Trophoblast cell (in vitro differentiated cells and primary cell): ENCODE measurements at regions not wholly inside any gene's neighbourhood (a gene's known extent, or its start where the extent isn't known, plus 50 kb on each side); places are given as distances from the start of the nearest gene placed in this dataset.

Source experiments
- DNase-seq, 2 donors: peaks; one replicate each; pipeline ENCODE4 v3.0.0-alpha.2; 2016
- H2AFZ ChIP-seq: 2 replicates; pipeline ENCODE4 v1.6.1; 2013; ENCODE audit warnings: low read length, moderate library complexity, mild to moderate bottlenecking; ENCODE audit not compliant: insufficient read depth, poor library complexity
- H2AK5ac ChIP-seq: 2 replicates; pipeline ENCODE4 v1.6.1; 2013; ENCODE audit warnings: mild to moderate bottlenecking, low read length
- H2BK120ac ChIP-seq: 2 replicates; pipeline ENCODE4 v1.6.1; 2013; ENCODE audit warnings: low read length, mild to moderate bottlenecking, moderate library complexity; ENCODE audit not compliant: insufficient read depth, poor library complexity
- H2BK12ac ChIP-seq: 2 replicates; pipeline ENCODE4 v1.6.1; 2013; ENCODE audit warnings: mild to moderate bottlenecking, low read length, moderate library complexity
- H2BK5ac ChIP-seq: 2 replicates; pipeline ENCODE4 v1.6.1; 2013; ENCODE audit warnings: low read length, low read depth, moderate library complexity, mild to moderate bottlenecking; ENCODE audit not compliant: poor library complexity
- H3K14ac ChIP-seq: 2 replicates; pipeline ENCODE4 v1.6.1; 2013; ENCODE audit warnings: mild to moderate bottlenecking, low read length
- H3K18ac ChIP-seq: 2 replicates; pipeline ENCODE4 v1.6.1; 2013; ENCODE audit warnings: mild to moderate bottlenecking, low read length
- H3K23ac ChIP-seq: 2 replicates; pipeline ENCODE4 v1.6.1; 2013; ENCODE audit warnings: low read length
- H3K27ac ChIP-seq: 2 replicates; pipeline ENCODE4 v1.5.1; 2013; ENCODE audit warnings: low read depth, mild to moderate bottlenecking, inconsistent platforms, low read length, moderate library complexity
- H3K27me3 ChIP-seq: 2 replicates; pipeline ENCODE4 v1.6.1; 2013; ENCODE audit warnings: inconsistent platforms, mild to moderate bottlenecking, low read length, moderate library complexity; ENCODE audit not compliant: insufficient read depth
- H3K36me3 ChIP-seq, 2 experiments: 1 replicate in 1 of 2; 2 replicates in 1 of 2; pipeline ENCODE4 v1.6.1; 2013; ENCODE audit warnings: low read length in 2 of 2, mild to moderate bottlenecking in 2 of 2, moderate library complexity in 1 of 2; ENCODE audit not compliant: insufficient read depth in 2 of 2, control insufficient read depth in 1 of 2
- H3K4ac ChIP-seq: 2 replicates; pipeline ENCODE4 v1.6.1; 2013; ENCODE audit warnings: low read depth, mild to moderate bottlenecking, low read length, moderate library complexity
- H3K4me1 ChIP-seq, 2 experiments: 1 replicate in 1 of 2; 2 replicates in 1 of 2; pipeline ENCODE4 v1.6.1; 2013; ENCODE audit warnings: low read length in 2 of 2, mild to moderate bottlenecking in 2 of 2, moderate library complexity in 1 of 2; ENCODE audit not compliant: insufficient read depth in 2 of 2, control insufficient read depth in 1 of 2
- H3K4me2 ChIP-seq: 2 replicates; pipeline ENCODE4 v1.6.1; 2013; ENCODE audit warnings: inconsistent platforms, mild to moderate bottlenecking, low read length, moderate library complexity
- H3K4me3 ChIP-seq: 2 replicates; pipeline ENCODE4 v1.5.1; 2013; ENCODE audit warnings: mild to moderate bottlenecking, low read depth, low read length, inconsistent platforms
- H3K79me1 ChIP-seq: one replicate; pipeline ENCODE4 v1.6.1; 2013; ENCODE audit warnings: low read length
- H3K79me2 ChIP-seq: 2 replicates; pipeline ENCODE4 v1.6.1; 2013; ENCODE audit warnings: low read length, mild to moderate bottlenecking; ENCODE audit not compliant: control insufficient read depth, insufficient read depth, poor library complexity
- H3K9ac ChIP-seq: 2 replicates; pipeline ENCODE4 v1.6.1; 2013; ENCODE audit warnings: mild to moderate bottlenecking, low read length
- H3K9me3 ChIP-seq: 2 replicates; pipeline ENCODE4 v1.6.1; 2013; ENCODE audit warnings: low read depth, mild to moderate bottlenecking, control low read depth, inconsistent platforms, low read length; ENCODE audit not compliant: insufficient read depth
- H4K12ac ChIP-seq: 2 replicates; pipeline ENCODE4 v1.6.1; 2013; ENCODE audit warnings: low read depth, mild to moderate bottlenecking, low read length, moderate library complexity
- H4K8ac ChIP-seq: 2 replicates; pipeline ENCODE4 v1.6.1; 2013; ENCODE audit warnings: low read depth, mild to moderate bottlenecking, low read length, moderate library complexity
- H4K91ac ChIP-seq: one replicate; pipeline ENCODE4 v1.6.1; 2013; ENCODE audit warnings: low read depth, mild to moderate bottlenecking, low read length, moderate library complexity
- WGBS: extraction: QIAGEN DNeasy Blood & Tissue Kit; methylation state at CpG from one replicate; pipeline ENCODE4 v1.1.7; 2013; ENCODE audit warnings: missing lambda C conversion rate; ENCODE audit not compliant: insufficient read length, insufficient coverage; ENCODE audit errors: extremely low coverage; 5-methylcytosine and 5-hydroxymethylcytosine counted together

- Histone ChIP-seq H3K9ac (no peak overlapping the region), H3K4me3 (no peak overlapping the region), H3K36me3 (no peaks in the 10 kb centered on the region), H4K12ac (no peak overlapping the region), H2AK5ac (no peak overlapping the region), H4K91ac (no peak overlapping the region), H3K18ac (no peak overlapping the region), H3K79me2 (no peaks in the 10 kb centered on the region), H3K79me1 (no peaks in the 10 kb centered on the region), H3K4me1 (no peaks in the 10 kb centered on the region), H3K27ac (no peak overlapping the region), H2BK5ac (no peak overlapping the region), H2AFZ (no peak overlapping the region), H3K23ac (no peak overlapping the region), H3K4ac (no peak overlapping the region), H3K14ac (no peak overlapping the region), H4K8ac (no peak overlapping the region), H3K9me3 (no peaks in the 10 kb centered on the region), H3K27me3 (no peaks in the 10 kb centered on the region), H3K4me2 (no peak overlapping the region), H2BK120ac (no peak overlapping the region), H2BK12ac (no peak overlapping the region)
- no CpG with 5 or more reads among the region's 5 CpGs for WGBS
- no peak for DNase-seq
These were observed 138.9 kb upstream of the LNX1 start for GRCh38 chr4:53730031-53730805.

- Histone ChIP-seq H3K4me1 (no peaks in the 10 kb centered on the region), H3K23ac (no peak overlapping the region), H2BK12ac (no peak overlapping the region), H3K4ac (no peak overlapping the region), H3K4me2 (no peak overlapping the region), H3K14ac (no peak overlapping the region), H3K9me3 (no peaks in the 10 kb centered on the region), H3K27ac (no peak overlapping the region), H2AFZ (no peak overlapping the region), H3K79me1 (no peaks in the 10 kb centered on the region), H3K79me2 (no peaks in the 10 kb centered on the region), H4K91ac (no peak overlapping the region), H2BK120ac (no peak overlapping the region), H3K4me3 (no peak overlapping the region), H3K36me3 (no peaks in the 10 kb centered on the region), H2BK5ac (no peak overlapping the region), H4K8ac (no peak overlapping the region), H3K9ac (no peak overlapping the region), H3K18ac (no peak overlapping the region), H3K27me3 (no peaks in the 10 kb centered on the region), H4K12ac (no peak overlapping the region), H2AK5ac (no peak overlapping the region)
- no peak for DNase-seq
- WGBS = no CpG with 5 or more reads among the region's 1 CpG
These were observed 130.8 kb upstream of the LNX1 start for GRCh38 chr4:53722110-53722509.

GRCh38 chr4:53721263-53721662 lies 130.0 kb upstream of the LNX1 start:
- H4K91ac ChIP-seq = no peak overlapping the region
- WGBS = no CpG with 5 or more reads among the region's 1 CpG
- H4K8ac ChIP-seq = no peak overlapping the region
- H2AFZ ChIP-seq = no peak overlapping the region
- H3K14ac ChIP-seq = no peak overlapping the region
- no peak overlapping the region for H3K4me2 ChIP-seq
- H3K4me1 ChIP-seq = no peaks in the 10 kb centered on the region
- H3K9ac ChIP-seq = no peak overlapping the region
- H2BK12ac ChIP-seq = no peak overlapping the region
- H3K27me3 ChIP-seq = no peaks in the 10 kb centered on the region
- H3K18ac ChIP-seq = no peak overlapping the region
- H3K36me3 ChIP-seq = no peaks in the 10 kb centered on the region
- DNase-seq = no peak
- H3K9me3 ChIP-seq = no peaks in the 10 kb centered on the region
- H3K4me3 ChIP-seq = no peak overlapping the region
- no peak overlapping the region for H2AK5ac ChIP-seq
- no peak overlapping the region for H4K12ac ChIP-seq
- H3K27ac ChIP-seq = no peak overlapping the region
- H3K23ac ChIP-seq = no peak overlapping the region
- no peak overlapping the region for H2BK5ac ChIP-seq
- no peaks in the 10 kb centered on the region for H3K79me1 ChIP-seq
- H3K4ac ChIP-seq = no peak overlapping the region
- no peak overlapping the region for H2BK120ac ChIP-seq
- H3K79me2 ChIP-seq = no peaks in the 10 kb centered on the region

- no peak overlapping the region for H2AK5ac ChIP-seq
- no peak overlapping the region for H2BK5ac ChIP-seq
- no peak overlapping the region for H2BK12ac ChIP-seq
- no peaks in the 10 kb centered on the region for H3K36me3 ChIP-seq
- H3K9me3 ChIP-seq = no peaks in the 10 kb centered on the region
- DNase-seq = no peak
- H3K79me1 ChIP-seq = no peaks in the 10 kb centered on the region
- no peak overlapping the region for H4K12ac ChIP-seq
- no peak overlapping the region for H4K8ac ChIP-seq
- no peak overlapping the region for H3K4ac ChIP-seq
- H3K27ac ChIP-seq = no peak overlapping the region
- H3K4me2 ChIP-seq = no peak overlapping the region
- H4K91ac ChIP-seq = no peak overlapping the region
- H2BK120ac ChIP-seq = no peak overlapping the region
- no peak overlapping the region for H3K23ac ChIP-seq
- H3K14ac ChIP-seq = no peak overlapping the region
- H3K4me3 ChIP-seq = no peak overlapping the region
- H2AFZ ChIP-seq = no peak overlapping the region
- no peaks in the 10 kb centered on the region for H3K27me3 ChIP-seq
- H3K18ac ChIP-seq = no peak overlapping the region
- no peak overlapping the region for H3K9ac ChIP-seq
- H3K79me2 ChIP-seq = no peaks in the 10 kb centered on the region
- H3K4me1 ChIP-seq = no peaks in the 10 kb centered on the region
- no CpG with 5 or more reads among the region's 5 CpGs for WGBS
These were observed 129.5 kb upstream of the LNX1 start for GRCh38 chr4:53720776-53721175.
